ENCODE measurements at regions not wholly inside any gene's neighbourhood (a gene's known extent, or its start where the extent isn't known, plus 50 kb on each side); places are given as distances from the start of the nearest gene placed in this dataset.
A peak's percentile ranks its signal among the peaks of the same experiment; 100 is the strongest.

GRCh38 chr5:17411436-17412402, 86.3 kb upstream of the TAF11L2 start:
- Histone ChIP-seq H3F3A (ENCODE audit: low read depth) (peaks cover 13% of the 10 kb centered on the region), H3K4me1 (peaks cover 37% of the 10 kb centered on the region), H3K27ac (no peak overlapping the region), H3K4me3 (no peak overlapping the region), H3K4me2 (no peak overlapping the region), H2AFZ (replicated peaks) (no peak overlapping the region), H3K9ac (no peak overlapping the region), H3K36me3 (no peaks in the 10 kb centered on the region), H3K27me3 (no peaks in the 10 kb centered on the region), H3K79me2 (ENCODE audit: low read depth) (no peaks in the 10 kb centered on the region), H3K9me3 (ENCODE audit: low read depth) (no peaks in the 10 kb centered on the region), H4K20me1 (ENCODE audit: low read depth) (no peaks in the 10 kb centered on the region)
- no peaks in the 10 kb centered on the region for H3K36me3 Mint-ChIP-seq
- peaks cover 3% of the 10 kb centered on the region for H3K9me3 Mint-ChIP-seq
- DNase-seq (ENCODE audit: low spot score) = no peak
- H3K4me3 Mint-ChIP-seq = no peak overlapping the region
- TF ChIP-seq CTCF (IDR thresholded peaks at IDR 0.05) = no peak
- no peak for TF ChIP-seq EZH2 (IDR thresholded peaks at IDR 0.05)
- H3K27ac Mint-ChIP-seq = peak overlapping the region; percentile 3
- peaks cover 42% of the 10 kb centered on the region for H3K4me1 Mint-ChIP-seq
- H3K27me3 Mint-ChIP-seq (ENCODE audit: insufficient read depth, low read depth) = no peaks in the 10 kb centered on the region

GRCh38 chr5:17412760-17413671, 85.0 kb upstream of the TAF11L2 start:
- H3K4me2 ChIP-seq = peak overlapping the region; percentile 28
- Mint-ChIP-seq H3K4me1 (peaks cover 42% of the 10 kb centered on the region), H3K27ac (peak overlapping the region; percentile 81), H3K4me3 (no peak overlapping the region), H3K27me3 (ENCODE audit: insufficient read depth, low read depth) (no peaks in the 10 kb centered on the region), H3K36me3 (no peaks in the 10 kb centered on the region), H3K9me3 (peaks cover 3% of the 10 kb centered on the region)
- H2AFZ ChIP-seq (replicated peaks) = peak overlapping the region; percentile 1
- H4K20me1 ChIP-seq (ENCODE audit: low read depth) = no peaks in the 10 kb centered on the region
- H3K4me1 ChIP-seq = peaks cover 37% of the 10 kb centered on the region
- TF ChIP-seq EZH2 (IDR thresholded peaks at IDR 0.05) (no peak), CTCF (IDR thresholded peaks at IDR 0.05) (no peak), EZH2phosphoT487 (IDR thresholded peaks at IDR 0.05) (no peak)
- H3K9ac ChIP-seq = no peak overlapping the region
- H3K4me3 ChIP-seq = no peak overlapping the region
- DNase-seq (ENCODE audit: low spot score) = peak; percentile 29
- no peaks in the 10 kb centered on the region for H3K27me3 ChIP-seq
- H3F3A ChIP-seq (ENCODE audit: low read depth) = peaks cover 13% of the 10 kb centered on the region
- no peaks in the 10 kb centered on the region for H3K36me3 ChIP-seq
- H3K79me2 ChIP-seq (ENCODE audit: low read depth) = no peaks in the 10 kb centered on the region
- no peak overlapping the region for H3K27ac ChIP-seq
- H3K9me3 ChIP-seq (ENCODE audit: low read depth) = no peaks in the 10 kb centered on the region

GRCh38 chr5:17413691-17414090, 84.3 kb upstream of the TAF11L2 start:
- Histone ChIP-seq H2AFZ (replicated peaks) (peak overlapping the region; percentile 1), H3K4me1 (peaks cover 37% of the 10 kb centered on the region), H4K20me1 (ENCODE audit: low read depth) (no peaks in the 10 kb centered on the region), H3K79me2 (ENCODE audit: low read depth) (no peaks in the 10 kb centered on the region), H3K4me3 (no peak overlapping the region), H3K27me3 (no peaks in the 10 kb centered on the region), H3K4me2 (peak overlapping the region; percentile 28), H3K9me3 (ENCODE audit: low read depth) (no peaks in the 10 kb centered on the region), H3F3A (ENCODE audit: low read depth) (peaks cover 13% of the 10 kb centered on the region), H3K27ac (no peak overlapping the region), H3K9ac (no peak overlapping the region), H3K36me3 (no peaks in the 10 kb centered on the region)
- peaks cover 3% of the 10 kb centered on the region for H3K9me3 Mint-ChIP-seq
- H3K4me1 Mint-ChIP-seq = peaks cover 42% of the 10 kb centered on the region
- H3K4me3 Mint-ChIP-seq = no peak overlapping the region
- H3K27ac Mint-ChIP-seq = peak overlapping the region; percentile 77
- no peaks in the 10 kb centered on the region for H3K36me3 Mint-ChIP-seq
- no peaks in the 10 kb centered on the region for H3K27me3 Mint-ChIP-seq (ENCODE audit: insufficient read depth, low read depth)
- no peak for DNase-seq (ENCODE audit: low spot score)
- TF ChIP-seq EZH2 (IDR thresholded peaks at IDR 0.05) (no peak), CTCF (IDR thresholded peaks at IDR 0.05) (no peak), EZH2phosphoT487 (IDR thresholded peaks at IDR 0.05) (no peak)
